ENCODE measurements at regions not wholly inside any gene's neighbourhood (a gene's known extent, or its start where the extent isn't known, plus 50 kb on each side); places are given as distances from the start of the nearest gene placed in this dataset.

DNA sequence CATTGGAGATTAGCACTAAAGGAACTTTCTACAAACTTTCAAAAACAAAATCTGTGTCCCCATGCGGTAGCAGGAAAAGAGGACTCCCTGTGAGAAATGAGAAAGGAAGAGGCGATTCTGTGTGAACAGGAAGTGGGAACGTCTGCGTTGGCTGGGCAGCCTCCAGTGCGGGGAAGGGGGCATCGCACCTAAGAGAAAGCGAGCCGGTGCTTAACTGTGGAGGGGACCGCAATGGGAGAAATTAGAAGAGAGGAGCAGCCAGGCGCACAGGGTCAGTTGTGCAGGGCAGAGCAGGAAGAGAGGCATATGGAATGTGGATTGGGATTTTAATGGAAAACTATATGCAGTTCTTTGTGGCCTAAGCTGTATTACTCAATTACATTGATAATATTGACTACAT lies 77.4 kb upstream of the DOCK9 start:
- DNase-seq (ENCODE audit: low read depth in 2 of 2) = no peak

DNA sequence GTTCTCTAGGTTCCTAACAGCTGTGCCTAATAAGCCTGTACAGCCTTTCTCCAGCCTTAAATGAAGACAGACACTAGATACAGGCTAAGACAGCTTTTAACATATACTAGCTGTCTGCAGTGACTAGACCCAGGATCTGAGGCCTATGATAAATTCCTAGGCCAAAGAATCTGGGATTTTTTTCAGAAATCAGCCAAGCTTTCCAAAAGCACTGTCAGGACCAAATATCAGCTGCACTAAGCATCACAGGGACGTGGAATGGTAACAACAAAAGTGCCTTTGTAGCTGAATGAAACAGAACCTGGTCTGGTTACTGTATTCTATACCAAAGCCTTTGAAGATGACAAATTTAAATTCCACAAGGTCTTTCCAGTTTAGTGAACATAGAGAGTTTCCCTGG lies 77.9 kb upstream of the DOCK9 start:
- DNase-seq (ENCODE audit: low read depth in 2 of 2) = no peak

DNA sequence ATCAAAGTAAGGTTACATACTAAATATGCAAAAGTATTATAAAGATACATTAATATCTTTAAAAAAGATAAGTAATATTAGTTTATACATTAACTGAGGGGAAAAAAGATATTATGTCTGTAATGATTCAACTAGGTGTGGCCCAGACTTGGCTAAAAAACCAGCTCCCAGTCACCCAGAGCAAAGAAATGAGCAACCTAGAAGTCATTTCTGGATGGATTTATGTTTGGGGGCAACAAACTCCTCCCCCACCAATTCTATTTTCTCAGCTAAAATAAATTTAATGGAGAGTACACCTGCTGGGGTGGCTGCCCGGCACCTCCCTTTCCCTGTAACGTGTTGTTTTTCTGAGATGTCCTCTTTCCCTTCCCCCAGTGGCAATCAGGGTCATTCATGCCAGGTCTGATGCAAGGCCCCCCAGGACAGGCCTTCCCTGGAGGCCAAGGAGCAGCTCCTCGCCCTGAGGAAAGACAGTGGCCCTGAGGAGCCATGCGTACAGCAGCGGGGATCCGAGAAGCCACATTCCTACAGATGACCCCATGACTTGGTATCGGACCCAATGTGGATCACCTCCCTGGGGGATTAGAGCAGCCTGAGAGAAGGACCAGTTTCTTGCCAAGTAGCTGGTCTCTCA lies 78.6 kb upstream of the DOCK9 start:
- no peak for DNase-seq (ENCODE audit: low read depth in 2 of 2)

GRCh38 chr13:99057310-99057975 lies 79.6 kb upstream of the DOCK9 start:
- no peak for DNase-seq (ENCODE audit: low read depth in 2 of 2)

- DNase-seq (ENCODE audit: low read depth in 2 of 2) = no peak
These were observed 80.9 kb upstream of the DOCK9 start for GRCh38 chr13:99058527-99059495.

DNA sequence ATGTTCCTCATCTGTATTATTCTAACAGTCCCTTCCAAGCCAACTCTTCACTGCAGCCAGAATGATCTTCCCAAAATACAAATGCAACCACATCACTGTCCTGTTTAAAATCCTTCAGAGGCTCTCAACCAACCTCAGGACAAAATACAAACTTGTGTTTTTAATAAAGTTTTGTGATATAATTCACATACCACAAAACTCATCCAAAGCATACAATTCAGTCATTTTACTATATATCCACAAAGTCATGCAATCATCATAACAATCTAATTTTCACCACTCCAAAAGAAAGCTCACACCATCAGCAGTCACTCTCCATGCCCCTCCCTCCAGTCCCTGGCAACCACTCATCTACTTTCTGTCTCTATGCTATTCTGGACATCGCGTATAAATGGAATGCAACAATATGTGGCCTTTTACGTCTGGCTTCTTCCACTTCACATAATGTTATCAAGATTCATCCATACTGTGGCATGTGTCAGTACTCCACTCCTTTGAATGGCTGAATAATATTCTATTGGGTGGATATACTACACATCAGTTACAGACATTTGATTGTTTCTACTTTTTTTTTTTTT lies 81.7 kb upstream of the DOCK9 start:
- DNase-seq (ENCODE audit: low read depth in 2 of 2) = no peak

DNA sequence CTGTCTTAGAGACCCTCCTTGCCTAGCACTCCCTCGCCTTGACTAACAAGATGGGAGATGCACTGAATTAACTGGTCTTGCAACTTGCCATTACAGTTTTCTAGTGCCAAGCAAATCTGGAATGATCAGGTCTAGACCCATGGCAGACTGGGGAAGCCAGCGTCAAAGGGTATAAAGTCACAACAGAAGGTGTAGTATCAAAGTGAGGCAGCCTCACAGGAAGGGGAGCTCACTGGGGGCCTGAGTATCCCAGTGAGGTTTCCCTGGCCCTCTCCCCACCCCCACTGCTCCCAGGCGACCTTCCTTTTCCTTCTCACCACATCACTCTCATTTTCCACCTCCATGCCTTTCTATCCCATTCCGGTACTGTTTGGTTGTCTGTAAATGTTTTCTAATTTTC lies 83.5 kb upstream of the DOCK9 start:
- no peak for DNase-seq (ENCODE audit: low read depth in 2 of 2)

DNA sequence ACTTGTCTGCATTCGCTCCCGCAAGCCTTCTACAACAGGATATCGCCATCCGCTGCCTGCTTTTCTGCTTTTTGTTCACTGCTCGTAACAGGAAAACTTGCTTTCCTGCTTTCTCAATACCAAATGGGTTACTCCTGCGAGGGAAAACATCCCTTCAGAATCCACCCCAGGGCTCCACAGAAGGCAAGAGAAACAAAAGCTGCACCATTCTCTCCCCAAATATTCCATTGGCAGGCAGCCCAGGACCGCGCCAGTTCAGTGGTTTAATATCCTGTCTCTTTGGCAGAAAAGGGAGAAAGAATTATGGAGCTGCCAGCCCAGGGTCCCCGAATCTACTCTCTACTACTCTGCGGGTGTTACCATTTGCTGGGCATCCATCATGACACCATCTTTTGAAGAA lies 84.7 kb upstream of the DOCK9 start:
- DNase-seq (ENCODE audit: low read depth in 2 of 2) = no peak

DNA sequence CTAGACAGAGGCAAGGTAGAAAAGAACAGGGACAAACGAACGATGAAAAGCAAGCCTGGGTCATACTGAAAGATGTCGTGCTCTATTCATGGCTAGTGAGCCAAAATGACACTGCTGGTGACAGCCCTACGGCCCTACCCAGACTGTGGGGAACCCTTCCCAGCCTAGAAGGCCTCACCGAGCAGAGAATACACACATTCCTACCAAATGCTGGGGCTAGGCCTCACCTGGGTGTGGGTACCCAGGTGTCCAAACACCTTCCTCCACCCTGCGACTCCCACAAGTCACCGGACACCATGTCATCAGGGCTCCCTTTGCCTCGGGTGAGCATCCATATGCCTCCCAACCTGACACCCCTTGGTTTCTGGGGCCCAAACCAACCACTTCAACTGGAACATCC lies 85.3 kb upstream of the DOCK9 start:
- no peak for DNase-seq (ENCODE audit: low read depth in 2 of 2)

GRCh38 chr13:99063952-99064351 lies 86.1 kb upstream of the DOCK9 start:
- no peak for DNase-seq (ENCODE audit: low read depth in 2 of 2)

GRCh38 chr13:99064624-99065234 lies 86.9 kb upstream of the DOCK9 start:
- no peak for DNase-seq (ENCODE audit: low read depth in 2 of 2)

GRCh38 chr13:99065235-99066015 lies 87.6 kb upstream of the DOCK9 start:
- no peak for DNase-seq (ENCODE audit: low read depth in 2 of 2)

DNA sequence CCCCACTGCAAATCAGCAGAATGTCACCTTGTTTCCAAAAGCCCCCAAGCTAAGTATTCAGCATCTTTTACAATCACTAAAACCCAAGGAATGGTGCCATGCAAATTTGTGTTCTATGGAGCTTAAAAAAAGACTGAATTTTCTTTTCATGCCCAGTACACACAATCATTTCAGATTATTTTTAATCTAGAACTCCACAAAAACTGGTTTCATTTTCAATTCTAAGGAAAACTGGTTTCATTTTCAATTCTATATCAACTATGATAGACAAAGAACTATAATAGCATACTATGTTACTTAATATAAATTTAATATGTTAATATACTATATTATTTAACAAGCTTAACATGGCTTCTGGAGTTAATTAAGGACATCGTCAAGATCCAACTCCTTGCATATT lies 88.4 kb upstream of the DOCK9 start:
- DNase-seq (ENCODE audit: low read depth in 2 of 2) = no peak

- no peak for DNase-seq (ENCODE audit: low read depth in 2 of 2)
These were observed 89.5 kb upstream of the DOCK9 start for GRCh38 chr13:99067159-99067985.

- no peak for DNase-seq (ENCODE audit: low read depth in 2 of 2)
These were observed 93.3 kb upstream of the DOCK9 start for GRCh38 chr13:99071211-99071610.

GRCh38 chr13:99071666-99072065 lies 93.8 kb upstream of the DOCK9 start:
- no peak for DNase-seq (ENCODE audit: low read depth in 2 of 2)

GRCh38 chr13:99072356-99072755 lies 94.5 kb upstream of the DOCK9 start:
- no peak for DNase-seq (ENCODE audit: low read depth in 2 of 2)

- DNase-seq (ENCODE audit: low read depth in 2 of 2) = no peak
These were observed 95.1 kb upstream of the DOCK9 start for GRCh38 chr13:99072941-99073340.

DNA sequence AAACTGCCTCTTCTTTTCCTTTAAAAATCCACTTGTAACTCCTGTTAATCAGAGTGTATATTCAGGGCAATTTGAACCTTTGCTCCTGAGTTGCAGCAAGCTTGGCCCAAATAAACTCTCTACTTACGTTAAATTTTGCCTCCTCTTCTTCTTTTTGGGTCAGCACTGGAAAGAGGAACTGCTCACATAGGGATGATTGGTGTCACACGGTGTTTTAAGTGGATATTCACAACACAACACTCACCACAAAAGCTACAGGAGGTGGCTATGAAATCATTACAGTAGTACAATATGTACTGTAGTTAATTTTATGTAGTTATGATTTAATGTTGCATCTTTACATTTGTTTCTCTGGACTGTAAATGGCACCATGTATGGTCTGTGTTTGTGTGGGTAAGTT lies 96.8 kb upstream of the DOCK9 start:
- no peak for DNase-seq (ENCODE audit: low read depth in 2 of 2)

Data from stimulated activated CD4-positive, alpha-beta T cell treated with anti-CD3 and anti-CD28 coated beads, Interleukin-1b, Interleukin-23, amount 100 ng/mL, for 4 hours (primary cell).